ENCODE measurements at regions not wholly inside any gene's neighbourhood (a gene's known extent, or its start where the extent isn't known, plus 50 kb on each side); places are given as distances from the start of the nearest gene placed in this dataset.

DNA sequence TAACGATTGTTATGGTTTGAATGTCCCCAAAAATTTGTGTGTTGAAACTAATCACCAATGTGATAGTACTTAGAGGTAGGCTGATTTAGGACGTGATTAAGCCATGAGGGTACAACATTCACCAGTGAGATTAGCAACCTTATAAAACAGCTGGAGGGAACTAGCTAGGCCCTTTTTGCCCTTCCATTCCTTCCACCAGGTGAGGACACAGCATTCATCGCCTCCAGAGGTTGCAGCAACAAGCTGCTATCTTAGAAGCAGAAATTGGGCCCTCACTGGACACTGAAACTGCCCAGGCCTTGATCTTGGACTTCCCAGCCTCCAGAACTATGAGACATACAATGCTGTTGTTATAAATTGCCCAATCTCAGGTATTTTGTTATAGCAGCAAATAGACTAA lies 340.7 kb upstream of the JARID2 start:
- no peaks in the 10 kb centered on the region for H3K36me3 ChIP-seq (ENCODE audit: control insufficient read depth, insufficient read depth, low read length)
- H3K4me3 ChIP-seq (ENCODE audit: low read depth, low read length): no peak overlapping the region
- TF ChIP-seq, protein P1, sequence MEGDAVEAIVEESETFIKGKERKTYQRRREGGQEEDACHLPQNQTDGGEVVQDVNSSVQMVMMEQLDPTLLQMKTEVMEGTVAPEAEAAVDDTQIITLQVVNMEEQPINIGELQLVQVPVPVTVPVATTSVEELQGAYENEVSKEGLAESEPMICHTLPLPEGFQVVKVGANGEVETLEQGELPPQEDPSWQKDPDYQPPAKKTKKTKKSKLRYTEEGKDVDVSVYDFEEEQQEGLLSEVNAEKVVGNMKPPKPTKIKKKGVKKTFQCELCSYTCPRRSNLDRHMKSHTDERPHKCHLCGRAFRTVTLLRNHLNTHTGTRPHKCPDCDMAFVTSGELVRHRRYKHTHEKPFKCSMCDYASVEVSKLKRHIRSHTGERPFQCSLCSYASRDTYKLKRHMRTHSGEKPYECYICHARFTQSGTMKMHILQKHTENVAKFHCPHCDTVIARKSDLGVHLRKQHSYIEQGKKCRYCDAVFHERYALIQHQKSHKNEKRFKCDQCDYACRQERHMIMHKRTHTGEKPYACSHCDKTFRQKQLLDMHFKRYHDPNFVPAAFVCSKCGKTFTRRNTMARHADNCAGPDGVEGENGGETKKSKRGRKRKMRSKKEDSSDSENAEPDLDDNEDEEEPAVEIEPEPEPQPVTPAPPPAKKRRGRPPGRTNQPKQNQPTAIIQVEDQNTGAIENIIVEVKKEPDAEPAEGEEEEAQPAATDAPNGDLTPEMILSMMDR (IDR thresholded peaks at IDR 0.05; ENCODE audit: insufficient read depth, low read length, poor library complexity, severe bottlenecking): no peak
- DNase-seq (ENCODE audit: low read depth): no peak
- H3K27me3 ChIP-seq (ENCODE audit: control insufficient read depth, insufficient read depth, low read length): no peaks in the 10 kb centered on the region

DNA sequence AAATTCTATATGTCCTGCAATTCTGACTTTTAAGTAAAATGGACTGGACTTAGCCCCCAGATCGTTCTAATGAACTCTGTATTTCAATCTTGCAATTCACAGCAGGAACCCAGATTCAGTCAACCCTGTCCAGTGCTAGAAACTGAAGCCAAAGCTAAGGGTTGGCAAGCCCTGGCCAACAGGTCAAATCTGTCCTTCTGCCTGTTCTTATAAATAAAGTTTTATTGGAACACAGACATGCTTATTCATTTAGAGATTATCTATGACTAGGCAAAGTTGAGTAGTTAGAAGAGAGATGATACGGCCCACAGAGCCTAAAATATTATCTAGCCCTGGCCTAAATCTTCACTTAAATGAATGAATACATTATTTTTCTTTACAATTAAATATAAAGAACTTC lies 339.2 kb upstream of the JARID2 start:
- Histone ChIP-seq H3K27me3 (ENCODE audit: control insufficient read depth, insufficient read depth, low read length) (no peaks in the 10 kb centered on the region), H3K36me3 (ENCODE audit: control insufficient read depth, insufficient read depth, low read length) (no peaks in the 10 kb centered on the region), H3K4me3 (ENCODE audit: low read depth, low read length) (no peak overlapping the region)
- TF ChIP-seq, protein P1 (IDR thresholded peaks at IDR 0.05; ENCODE audit: insufficient read depth, low read length, poor library complexity, severe bottlenecking): no peak
- DNase-seq (ENCODE audit: low read depth): no peak

DNA sequence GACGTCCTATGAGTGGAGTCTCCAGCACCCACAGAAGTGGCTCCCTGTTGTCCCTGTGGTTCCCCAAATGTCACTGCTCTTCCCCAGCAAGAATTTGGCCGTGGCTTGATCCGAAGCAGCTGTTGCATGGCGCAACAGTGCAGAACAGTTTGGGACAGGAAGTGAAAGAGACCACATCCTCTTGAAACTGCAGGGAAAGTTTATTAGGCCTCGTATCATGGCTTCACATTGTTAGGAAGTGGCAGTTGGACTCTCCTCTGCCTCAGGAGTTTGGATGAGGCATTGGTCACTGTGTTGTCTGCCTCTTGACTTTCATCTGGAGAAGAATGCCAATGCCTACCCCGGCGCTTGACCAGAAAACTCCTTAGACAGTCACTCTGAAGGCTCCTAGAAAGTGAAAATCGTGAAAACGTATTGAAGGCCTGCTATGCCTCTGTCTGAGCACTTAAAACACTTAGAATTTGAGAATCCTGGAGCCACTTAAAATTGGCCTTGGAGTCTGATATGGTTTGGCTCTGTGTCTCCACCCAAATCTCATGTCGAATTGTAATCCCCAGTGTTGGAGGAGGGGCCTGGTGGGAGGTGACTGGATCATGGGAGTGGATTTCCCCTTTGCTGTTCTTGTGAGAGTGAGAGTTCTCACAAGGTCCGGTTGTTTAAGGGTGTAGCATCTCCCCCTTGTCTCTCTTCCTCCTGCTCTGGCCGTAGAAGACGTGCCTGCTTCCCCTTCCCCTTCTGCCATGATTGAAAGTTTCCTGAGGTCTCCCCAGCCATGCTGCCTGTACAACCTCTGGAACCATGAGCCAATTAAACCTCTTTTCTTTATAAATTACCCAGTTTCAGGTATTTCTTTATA lies 334.9 kb upstream of the JARID2 start:
- H3K4me3 ChIP-seq (ENCODE audit: low read depth, low read length): no peak overlapping the region
- TF ChIP-seq, protein P1 (IDR thresholded peaks at IDR 0.05; ENCODE audit: insufficient read depth, low read length, poor library complexity, severe bottlenecking): no peak
- H3K27me3 ChIP-seq (ENCODE audit: control insufficient read depth, insufficient read depth, low read length): no peaks in the 10 kb centered on the region
- DNase-seq (ENCODE audit: low read depth): no peak
- H3K36me3 ChIP-seq (ENCODE audit: control insufficient read depth, insufficient read depth, low read length): no peaks in the 10 kb centered on the region

DNA sequence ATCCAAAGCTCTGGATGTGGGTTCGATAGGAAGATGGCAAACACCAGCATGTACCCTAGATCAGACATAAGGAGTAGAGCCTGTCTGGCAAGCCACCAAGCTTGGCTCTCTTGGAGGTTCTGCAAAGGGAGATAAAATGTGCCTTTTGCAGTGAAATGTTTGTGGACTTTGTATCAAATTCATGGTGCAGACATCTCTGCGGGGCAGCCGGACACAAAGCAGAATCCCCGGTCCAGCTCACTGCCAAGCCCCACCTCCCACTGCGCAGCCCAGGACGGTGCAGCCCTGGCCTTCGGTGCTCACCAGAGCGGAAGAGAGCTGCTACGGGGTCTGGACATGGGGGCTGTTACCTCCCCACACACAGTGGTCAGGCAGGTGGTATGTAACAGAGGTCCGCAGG lies 333.6 kb upstream of the JARID2 start:
- Histone ChIP-seq H3K27me3 (ENCODE audit: control insufficient read depth, insufficient read depth, low read length) (no peaks in the 10 kb centered on the region), H3K36me3 (ENCODE audit: control insufficient read depth, insufficient read depth, low read length) (no peaks in the 10 kb centered on the region), H3K4me3 (ENCODE audit: low read depth, low read length) (no peak overlapping the region)
- no peak for DNase-seq (ENCODE audit: low read depth)
- TF ChIP-seq, protein P1 (IDR thresholded peaks at IDR 0.05; ENCODE audit: insufficient read depth, low read length, poor library complexity, severe bottlenecking): no peak

DNA sequence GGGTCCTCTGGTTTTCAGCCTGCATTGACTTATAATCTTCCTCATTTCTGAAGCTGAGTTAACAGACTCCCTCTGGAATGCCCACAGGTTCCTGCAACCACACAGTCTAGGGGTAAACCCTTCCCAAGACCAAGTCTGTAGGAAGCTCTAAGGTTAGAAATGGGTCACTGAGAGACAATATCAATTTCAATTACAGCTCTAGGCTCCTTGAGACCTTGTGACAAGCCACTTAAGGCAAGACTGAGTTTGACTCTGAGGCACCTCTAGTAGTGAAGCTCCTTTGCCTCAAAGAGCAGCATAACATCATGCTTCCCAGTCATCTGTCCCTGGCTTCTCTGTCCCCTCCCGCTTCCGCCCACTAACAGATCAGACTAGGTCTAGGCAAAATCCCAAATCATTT lies 333.2 kb upstream of the JARID2 start:
- no peaks in the 10 kb centered on the region for H3K27me3 ChIP-seq (ENCODE audit: control insufficient read depth, insufficient read depth, low read length)
- DNase-seq (ENCODE audit: low read depth): no peak
- TF ChIP-seq, protein P1 (IDR thresholded peaks at IDR 0.05; ENCODE audit: insufficient read depth, low read length, poor library complexity, severe bottlenecking): no peak
- no peak overlapping the region for H3K4me3 ChIP-seq (ENCODE audit: low read depth, low read length)
- H3K36me3 ChIP-seq (ENCODE audit: control insufficient read depth, insufficient read depth, low read length): no peaks in the 10 kb centered on the region

DNA sequence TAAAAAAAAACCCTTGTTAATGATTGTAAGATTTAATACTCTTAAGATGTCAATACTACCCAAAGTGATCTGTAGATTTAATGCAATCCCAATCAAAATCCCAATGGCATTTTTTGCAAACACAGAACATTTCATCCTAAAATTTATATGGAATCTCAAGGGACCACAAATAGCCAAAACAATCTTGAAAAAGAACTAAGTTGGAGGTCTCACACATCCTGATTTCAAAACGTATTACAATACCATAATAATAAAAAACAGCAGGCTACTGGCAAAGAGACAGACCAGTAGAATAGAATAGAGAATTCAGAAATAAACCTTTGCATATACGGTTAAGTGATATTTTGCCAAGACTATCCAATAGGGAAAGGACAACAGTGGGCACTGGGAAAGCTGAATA lies 331.9 kb upstream of the JARID2 start:
- TF ChIP-seq, protein P1 (IDR thresholded peaks at IDR 0.05; ENCODE audit: insufficient read depth, low read length, poor library complexity, severe bottlenecking): no peak
- no peak overlapping the region for H3K4me3 ChIP-seq (ENCODE audit: low read depth, low read length)
- no peaks in the 10 kb centered on the region for H3K36me3 ChIP-seq (ENCODE audit: control insufficient read depth, insufficient read depth, low read length)
- DNase-seq (ENCODE audit: low read depth): no peak
- H3K27me3 ChIP-seq (ENCODE audit: control insufficient read depth, insufficient read depth, low read length): no peaks in the 10 kb centered on the region
